CD14-positive monocyte (primary cell): ENCODE measurements at regions not wholly inside any gene's neighbourhood (a gene's known extent, or its start where the extent isn't known, plus 50 kb on each side); places are given as distances from the start of the nearest gene placed in this dataset.

Experiments
- DNase-seq, 3 donors: peaks; one replicate each; pipeline ENCODE4 v3.0.0-alpha.2; 2011 to 2022
- H2AFZ ChIP-seq: 2 replicates; pipeline ENCODE4 v1.6.0; 2012; ENCODE audit warnings: mild to moderate bottlenecking, low read depth, low read length, inconsistent platforms; ENCODE audit not compliant: insufficient read depth, poor library complexity, severe bottlenecking
- H3K27ac ChIP-seq, 2 donors: 1 replicate in 1 of 2; 2 replicates in 1 of 2; pipeline ENCODE4 v1.5.1; 2012 to 2013; ENCODE audit warnings: low read length in 2 of 2, control low read depth in 1 of 2, inconsistent platforms in 1 of 2, low read depth in 1 of 2, mild to moderate bottlenecking in 1 of 2
- H3K27me3 ChIP-seq, 2 donors: one replicate each; pipeline versions ENCODE4 v1.6.0 to v1.6.1; 2011 to 2013; ENCODE audit warnings: low read length in 2 of 2; ENCODE audit not compliant: control insufficient read depth in 2 of 2, insufficient read depth in 2 of 2
- H3K36me3 ChIP-seq, 2 donors: replicated peaks in 1 of 2; 1 replicate in 1 of 2; 2 replicates in 1 of 2; pipeline versions ENCODE4 v1.5.1 to v1.6.1; 2012 to 2013; ENCODE audit warnings: low read length in 2 of 2, control low read depth in 1 of 2, inconsistent platforms in 1 of 2, mild to moderate bottlenecking in 1 of 2; ENCODE audit not compliant: insufficient read depth in 2 of 2, control insufficient read depth in 1 of 2
- H3K4me1 ChIP-seq, 2 donors: 1 replicate in 1 of 2; 2 replicates in 1 of 2; pipeline versions ENCODE4 v1.5.1 to v1.6.1; 2012 to 2013; ENCODE audit warnings: low read length in 2 of 2, control low read depth in 1 of 2, inconsistent platforms in 1 of 2, mild to moderate bottlenecking in 1 of 2, moderate library complexity in 1 of 2; ENCODE audit not compliant: insufficient read depth in 2 of 2, control insufficient read depth in 1 of 2
- H3K4me2 ChIP-seq: replicated peaks from 2 replicates; pipeline ENCODE3; 2012; ENCODE audit warnings: low read length, moderate library complexity, mild to moderate bottlenecking; ENCODE audit not compliant: poor library complexity, severe bottlenecking; ENCODE audit errors: extremely low read depth
- H3K4me3 ChIP-seq, 3 experiments: fragments of 200-600 bp in 1 of 3; sonication (generic) in 1 of 3; replicated peaks in 1 of 3; 1 replicate in 2 of 3; 2 replicates in 1 of 3; pipeline ENCODE4 v1.5.1; 2011 to 2013; ENCODE audit warnings: low read length in 3 of 3, mild to moderate bottlenecking in 3 of 3, control low read depth in 2 of 3, low read depth in 2 of 3, inconsistent platforms in 1 of 3, moderate library complexity in 1 of 3
- H3K79me2 ChIP-seq: 2 replicates; pipeline ENCODE4 v1.6.0; 2012; ENCODE audit warnings: mild to moderate bottlenecking, control low read depth, inconsistent platforms, low read length, moderate library complexity; ENCODE audit not compliant: insufficient read depth
- H3K9ac ChIP-seq: 2 replicates; pipeline ENCODE4 v1.6.0; 2017; ENCODE audit warnings: low read length, mild to moderate bottlenecking; ENCODE audit not compliant: insufficient read depth, poor library complexity, severe bottlenecking
- H3K9me3 ChIP-seq, 2 donors: replicated peaks in 1 of 2; 1 replicate in 1 of 2; 2 replicates in 1 of 2; pipeline versions ENCODE4 v1.5.1 to v1.6.1; 2012 to 2013; ENCODE audit warnings: low read length in 2 of 2, control low read depth in 1 of 2; ENCODE audit not compliant: control insufficient read depth in 1 of 2, insufficient read depth in 1 of 2
- H4K20me1 ChIP-seq: 2 replicates; pipeline ENCODE4 v1.6.0; 2012; ENCODE audit warnings: mild to moderate bottlenecking, low read length, control low read depth, moderate library complexity; ENCODE audit not compliant: insufficient read depth
- H3K27ac Mint-ChIP-seq, 7 donors: one replicate each; pipeline ENCODE4 v1.8.0; 2020; ENCODE audit warnings: mild to moderate bottlenecking in 7 of 7, mixed read lengths in 7 of 7, moderate library complexity in 6 of 7, inconsistent platforms in 2 of 7
- H3K27me3 Mint-ChIP-seq, 3 donors: one replicate each; pipeline ENCODE4 v1.8.0; 2021 to 2022; ENCODE audit warnings: low read depth in 3 of 3, mild to moderate bottlenecking in 3 of 3, mixed read lengths in 3 of 3, moderate library complexity in 3 of 3, inconsistent platforms in 1 of 3
- H3K36me3 Mint-ChIP-seq, 2 donors: one replicate each; pipeline ENCODE4 v1.8.0; 2020; ENCODE audit warnings: mixed read lengths in 2 of 2, inconsistent platforms in 1 of 2, mild to moderate bottlenecking in 1 of 2
- H3K4me1 Mint-ChIP-seq: one replicate; pipeline ENCODE4 v1.8.0; 2020; ENCODE audit warnings: mild to moderate bottlenecking, mixed read lengths
- H3K4me3 Mint-ChIP-seq, 2 donors: one replicate each; pipeline ENCODE4 v1.8.0; 2020; ENCODE audit warnings: mild to moderate bottlenecking in 2 of 2, mixed read lengths in 2 of 2, moderate library complexity in 1 of 2
- H3K9me3 Mint-ChIP-seq, 7 donors: one replicate each; pipeline ENCODE4 v1.8.0; 2020 to 2022; ENCODE audit warnings: mixed read lengths in 7 of 7, mild to moderate bottlenecking in 6 of 7, moderate library complexity in 6 of 7, inconsistent platforms in 2 of 7
- CTCF ChIP-seq: fragments of 200-600 bp; IDR thresholded peaks from one replicate; pipeline ENCODE4 v1.8.0; 2022; ENCODE audit warnings: antibody characterized with exemption, mild to moderate bottlenecking
- WGBS: methylation state at CpG from one replicate; pipeline ENCODE4 v1.1.5; 2013; ENCODE audit warnings: missing lambda C conversion rate; ENCODE audit not compliant: insufficient coverage; 5-methylcytosine and 5-hydroxymethylcytosine counted together
- intact Hi-C, 2 donors: fragments of 100-400 bp; cut with micrococcal nuclease; formaldehyde crosslinking; loops; one replicate each; pipeline versions ENCODE4 v1.15.0 to v1.15.1; 2023

GRCh38 chr2:163828771-163829170 is 93.0 kb upstream of the FIGN start:
- Mint-ChIP-seq H3K9me3 (peaks cover 0 to 13% (median 7%) of the 10 kb centered on the region in 7 donors), H3K4me1 (no peaks in the 10 kb centered on the region), H3K27me3 (peaks cover 0 to 1% (median 0%) of the 10 kb centered on the region in 3 donors), H3K36me3 (no peaks in the 10 kb centered on the region), H3K27ac (no peak overlapping the region), H3K4me3 (no peak overlapping the region)
- TF ChIP-seq CTCF: no peak
- H3K4me2 ChIP-seq: no peak overlapping the region
- no peaks in the 10 kb centered on the region for H3K79me2 ChIP-seq
- DNase-seq: no peak
- no peak overlapping the region for H3K9ac ChIP-seq
- intact Hi-C loops: no loop called here
- no peak overlapping the region for H3K27ac ChIP-seq
- H3K9me3 ChIP-seq: peaks cover 0 to 14% of the 10 kb centered on the region in 2 donors
- H3K36me3 ChIP-seq: no peaks in the 10 kb centered on the region
- no peaks in the 10 kb centered on the region for H3K27me3 ChIP-seq
- WGBS: 79% methylated on average over 3 of the region's 3 CpGs
- H4K20me1 ChIP-seq: no peaks in the 10 kb centered on the region
- no peak overlapping the region for H3K4me3 ChIP-seq
- no peak overlapping the region for H2AFZ ChIP-seq
- H3K4me1 ChIP-seq: no peaks in the 10 kb centered on the region

GRCh38 chr2:163822033-163822432 is 86.2 kb upstream of the FIGN start:
- Mint-ChIP-seq H3K9me3 (peaks cover 0 to 7% (median 0%) of the 10 kb centered on the region in 7 donors), H3K36me3 (no peaks in the 10 kb centered on the region), H3K4me3 (no peak overlapping the region), H3K4me1 (no peaks in the 10 kb centered on the region), H3K27ac (no peak overlapping the region), H3K27me3 (peaks cover 0 to 1% (median 0%) of the 10 kb centered on the region in 3 donors)
- no peaks in the 10 kb centered on the region for H3K27me3 ChIP-seq
- no peak for DNase-seq
- no peaks in the 10 kb centered on the region for H4K20me1 ChIP-seq
- H3K4me3 ChIP-seq: no peak overlapping the region
- no peaks in the 10 kb centered on the region for H3K4me1 ChIP-seq
- peaks cover 3 to 5% of the 10 kb centered on the region in 2 donors for H3K9me3 ChIP-seq
- H3K27ac ChIP-seq: no peak overlapping the region
- no peaks in the 10 kb centered on the region for H3K79me2 ChIP-seq
- no peak overlapping the region for H3K9ac ChIP-seq
- no peak for TF ChIP-seq CTCF
- H2AFZ ChIP-seq: no peak overlapping the region
- intact Hi-C loops: no loop called here
- no peaks in the 10 kb centered on the region for H3K36me3 ChIP-seq
- no peak overlapping the region for H3K4me2 ChIP-seq
